AG04450 (cell line): ENCODE measurements at regions not wholly inside any gene's neighbourhood (a gene's known extent, or its start where the extent isn't known, plus 50 kb on each side); places are given as distances from the start of the nearest gene placed in this dataset.

Experiments
- CTCF ChIA-PET: fragments of 300-600, 350-600 bp; formaldehyde crosslinking; extraction: SDS; loops from one replicate; lab custom pipeline; 2022; ENCODE audit warnings: antibody characterized with exemption, inconsistent platforms; lab: Charles Lee
- POLR2A ChIA-PET: fragments of 350-600 bp; formaldehyde crosslinking; extraction: SDS; loops from one replicate; lab custom pipeline; 2021; ENCODE audit warnings: antibody characterized with exemption, inconsistent platforms; lab: Yijun Ruan, JAX
- DNase-seq: peaks from one replicate; pipeline ENCODE4 v3.0.0-alpha.2; 2011; ENCODE audit warnings: low read depth, low spot score
- H3K27ac ChIP-seq: one replicate; pipeline ENCODE4 v1.5.1; 2012; ENCODE audit warnings: low read depth, low read length, control low read depth
- H3K27me3 ChIP-seq: one replicate; pipeline ENCODE4 v1.6.0; 2012; ENCODE audit warnings: low read length; ENCODE audit not compliant: control insufficient read depth, insufficient read depth
- H3K4me3 ChIP-seq: 2 replicates; pipeline ENCODE4 v1.5.1; 2011; ENCODE audit warnings: mild to moderate bottlenecking, low read depth, low read length, control low read depth
- H3K9me3 ChIP-seq: 2 replicates; pipeline ENCODE4 v1.5.1; 2012; ENCODE audit warnings: low read length; ENCODE audit not compliant: control insufficient read depth, insufficient read depth
- CTCF ChIP-seq: IDR thresholded peaks from 2 replicates; pipeline ENCODE4 v1.5.1; 2011; ENCODE audit warnings: low read depth, low read length, control low read depth, inconsistent platforms

- H3K27ac ChIP-seq: no peak overlapping the region
- DNase-seq: peak; percentile 6
- no peak overlapping the region for H3K4me3 ChIP-seq
- no peaks in the 10 kb centered on the region for H3K27me3 ChIP-seq
- no peak for TF ChIP-seq CTCF
- no peaks in the 10 kb centered on the region for H3K9me3 ChIP-seq
- ChIA-PET CTCF (interaction anchor here (0.6 kb wide), 1 partner anchor 50 kb away, joined by 4 read pairs; no protein-coding TSS in a partner anchor), POLR2A (no interaction called here)
These were observed 83.0 kb upstream of the PDZRN3 start for GRCh38 chr3:73707772-73708171.

DNA sequence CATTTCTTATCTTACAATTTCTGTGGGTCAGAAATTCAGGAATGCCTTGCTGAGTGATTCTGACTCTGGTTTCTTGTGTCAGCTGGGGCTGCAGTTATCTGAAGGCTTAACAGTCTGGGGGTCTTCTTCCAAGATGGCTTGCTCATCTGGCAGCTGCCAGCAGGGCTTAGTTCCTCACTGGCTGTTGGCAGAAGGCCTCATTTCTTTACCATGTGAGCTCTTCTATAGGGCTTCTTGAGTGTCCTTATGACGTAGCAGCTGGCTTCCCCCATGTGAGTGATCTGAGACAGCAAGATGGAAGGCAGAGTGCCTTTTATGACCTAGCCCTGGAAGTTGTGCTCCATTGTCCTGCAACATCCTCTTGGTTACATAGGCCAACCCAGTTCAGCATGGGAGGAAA is 82.0 kb upstream of the PDZRN3 start:
- DNase-seq: no peak
- Histone ChIP-seq H3K9me3 (no peaks in the 10 kb centered on the region), H3K27me3 (no peaks in the 10 kb centered on the region), H3K27ac (no peak overlapping the region), H3K4me3 (no peak overlapping the region)
- CTCF ChIA-PET: interaction anchor here (0.6 to 1.0 kb wide), 3 partner anchors 10 to 223 kb away, joined by 3 to 5 read pairs (median 3); no protein-coding TSS in a partner anchor
- TF ChIP-seq CTCF: no peak
- POLR2A ChIA-PET: interaction anchor here (0.6 kb wide), 1 partner anchor 106 kb away, joined by 4 read pairs; no protein-coding TSS in a partner anchor

DNA sequence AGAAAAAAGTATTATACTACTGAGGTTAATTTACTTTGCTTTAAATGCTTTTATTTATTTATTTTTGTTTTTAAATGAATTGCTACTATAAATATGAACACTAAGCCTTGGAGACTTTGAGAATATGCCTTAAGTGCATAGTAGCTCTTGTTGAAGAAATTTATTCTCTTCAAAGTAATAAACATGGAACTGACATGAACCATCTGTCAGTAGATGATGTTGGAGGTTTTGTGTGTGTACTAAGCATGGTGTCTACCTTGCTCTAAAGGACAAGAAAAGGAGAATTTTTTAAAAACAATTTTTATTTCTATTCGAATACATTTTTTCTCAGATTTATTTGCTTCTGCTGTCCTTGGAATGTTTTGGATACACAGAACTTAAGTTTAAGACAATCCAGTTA is 81.1 kb upstream of the PDZRN3 start:
- H3K27me3 ChIP-seq: no peaks in the 10 kb centered on the region
- ChIA-PET CTCF (interaction anchor here (0.6 kb wide), 1 partner anchor 253 kb away, joined by 4 read pairs; no protein-coding TSS in a partner anchor), POLR2A (no interaction called here)

GRCh38 chr3:73699327-73699726 is 74.6 kb upstream of the PDZRN3 start:
- Histone ChIP-seq H3K4me3 (no peak overlapping the region), H3K27me3 (no peaks in the 10 kb centered on the region), H3K9me3 (no peaks in the 10 kb centered on the region), H3K27ac (no peak overlapping the region)
- DNase-seq: no peak
- TF ChIP-seq CTCF: no peak
- POLR2A ChIA-PET: no interaction called here
- CTCF ChIA-PET: no interaction called here

More for the DNA sequence above, 81.1 kb upstream of the PDZRN3 start:
- H3K4me3 ChIP-seq: no peak overlapping the region
- no peak for TF ChIP-seq CTCF
- H3K27ac ChIP-seq: no peak overlapping the region
- DNase-seq: no peak
- no peaks in the 10 kb centered on the region for H3K9me3 ChIP-seq

DNA sequence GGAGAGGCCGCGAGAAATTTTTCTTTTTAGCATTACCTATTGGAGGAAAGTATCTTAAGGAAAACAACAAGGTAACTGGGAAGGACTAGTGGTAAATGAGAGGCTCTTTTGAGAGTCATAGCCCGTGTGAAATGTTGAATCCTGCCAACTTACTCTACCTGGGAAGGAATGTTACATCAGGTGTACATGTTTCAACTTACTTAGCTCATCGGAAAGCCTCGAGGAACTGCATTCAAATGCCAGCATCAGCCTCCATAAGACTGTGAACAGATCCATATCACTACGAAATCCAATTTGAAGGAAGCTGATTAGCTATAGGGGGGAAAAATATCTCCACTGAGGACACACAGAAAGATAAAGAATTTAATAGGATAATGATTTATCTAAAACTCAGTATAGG is 72.3 kb upstream of the PDZRN3 start:
- Histone ChIP-seq H3K9me3 (no peaks in the 10 kb centered on the region), H3K27ac (no peak overlapping the region), H3K27me3 (no peaks in the 10 kb centered on the region), H3K4me3 (no peak overlapping the region)
- POLR2A ChIA-PET: no interaction called here
- no peak for TF ChIP-seq CTCF
- CTCF ChIA-PET: interaction anchor here (1.2 kb wide), 1 partner anchor 10 kb away, joined by 5 read pairs; no protein-coding TSS in a partner anchor
- DNase-seq: no peak
